ENCODE measurements at regions not wholly inside any gene's neighbourhood (a gene's known extent, or its start where the extent isn't known, plus 50 kb on each side); places are given as distances from the start of the nearest gene placed in this dataset.

- TF ChIP-seq CTCF (IDR thresholded peaks at IDR 0.05; ENCODE audit: borderline replicate concordance, insufficient read depth, low read depth, low read length), result no peak
Observed at GRCh38 chr11:28524098-28524497, 415.9 kb downstream of the METTL15 start.

GRCh38 chr11:28521075-28521474 is 412.9 kb downstream of the METTL15 start:
- TF ChIP-seq CTCF (IDR thresholded peaks at IDR 0.05; ENCODE audit: borderline replicate concordance, insufficient read depth, low read depth, low read length), result no peak
- no peak overlapping the region for H3K4me3 ChIP-seq (ENCODE audit: low read depth, low read length)

More at GRCh38 chr11:28524098-28524497, 415.9 kb downstream of the METTL15 start:
- H3K4me3 ChIP-seq (ENCODE audit: low read depth, low read length), result no peak overlapping the region

- no peak for TF ChIP-seq CTCF (IDR thresholded peaks at IDR 0.05; ENCODE audit: borderline replicate concordance, insufficient read depth, low read depth, low read length)
- H3K4me3 ChIP-seq (ENCODE audit: low read depth, low read length), result no peak overlapping the region
Observed at GRCh38 chr11:28520291-28520690, 412.1 kb downstream of the METTL15 start.

- no peak for TF ChIP-seq CTCF (IDR thresholded peaks at IDR 0.05; ENCODE audit: borderline replicate concordance, insufficient read depth, low read depth, low read length)
- no peak overlapping the region for H3K4me3 ChIP-seq (ENCODE audit: low read depth, low read length)
Observed at GRCh38 chr11:28518825-28519224, 410.6 kb downstream of the METTL15 start.

- no peak overlapping the region for H3K4me3 ChIP-seq (ENCODE audit: low read depth, low read length)
- no peak for TF ChIP-seq CTCF (IDR thresholded peaks at IDR 0.05; ENCODE audit: borderline replicate concordance, insufficient read depth, low read depth, low read length)
Observed at GRCh38 chr11:28517621-28518020, 409.4 kb downstream of the METTL15 start.

- no peak overlapping the region for H3K4me3 ChIP-seq (ENCODE audit: low read depth, low read length)
- no peak for TF ChIP-seq CTCF (IDR thresholded peaks at IDR 0.05; ENCODE audit: borderline replicate concordance, insufficient read depth, low read depth, low read length)
Observed at GRCh38 chr11:28514391-28514790, 406.2 kb downstream of the METTL15 start.

- H3K4me3 ChIP-seq (ENCODE audit: low read depth, low read length), result no peak overlapping the region
- TF ChIP-seq CTCF (IDR thresholded peaks at IDR 0.05; ENCODE audit: borderline replicate concordance, insufficient read depth, low read depth, low read length), result no peak
Observed at GRCh38 chr11:28512143-28512756, 404.1 kb downstream of the METTL15 start.
